ENCODE measurements at regions not wholly inside any gene's neighbourhood (a gene's known extent, or its start where the extent isn't known, plus 50 kb on each side); places are given as distances from the start of the nearest gene placed in this dataset.

DNA sequence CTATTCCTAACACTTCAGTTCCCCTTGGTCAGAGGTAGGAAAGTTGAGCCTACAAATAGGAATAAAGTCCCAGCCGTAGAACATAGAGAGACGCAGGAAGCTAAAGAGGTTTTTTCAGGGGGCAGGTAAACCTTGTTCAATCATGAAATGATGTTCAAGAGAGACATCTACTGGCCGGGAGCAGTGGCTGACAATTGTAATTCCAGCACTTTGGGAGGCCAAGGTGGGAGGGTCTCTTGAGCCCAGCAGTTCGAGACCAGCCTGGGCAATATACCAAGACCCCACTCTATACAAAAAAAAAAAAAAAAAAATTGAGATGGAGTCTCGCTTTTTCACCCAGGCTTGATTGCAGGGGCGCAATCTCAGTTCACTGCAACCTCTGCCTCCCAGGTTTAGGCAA is 66.7 kb upstream of the DNAJC10 start:
- POLR2A ChIA-PET, result no interaction called here
- no peak overlapping the region for H3K27ac ChIP-seq (ENCODE audit: extremely low read depth, low read depth, low read length)
- CTCF ChIA-PET, result interaction anchor here (0.5 to 4.6 kb wide), 42 partner anchors 8 to 956 kb away, joined by 3 to 106 read pairs (median 4); no protein-coding TSS in a partner anchor
- H3K36me3 ChIP-seq (ENCODE audit: control insufficient read depth in 2 of 2, insufficient read depth in 1 of 2, low read length in 2 of 2), result no peaks in the 10 kb centered on the region
- H3K4me3 ChIP-seq (ENCODE audit: low read depth, low read length), result no peak overlapping the region
- no peaks in the 10 kb centered on the region for H3K4me1 ChIP-seq (ENCODE audit: control insufficient read depth, insufficient read depth, low read length)
- H3K9me3 ChIP-seq (ENCODE audit: control insufficient read depth, insufficient read depth, low read depth, low read length), result no peaks in the 10 kb centered on the region
- TF ChIP-seq YY2 (tag by site-specific recombination; IDR thresholded peaks at IDR 0.05) (no peak), ZNF560 (tag by site-specific recombination; IDR thresholded peaks at IDR 0.05; ENCODE audit: borderline replicate concordance) (no peak), ZEB2 (tag by site-specific recombination; IDR thresholded peaks at IDR 0.05) (no peak), ZNF707 (tag by site-specific recombination; IDR thresholded peaks at IDR 0.05) (no peak), SCRT1 (tag by site-specific recombination; IDR thresholded peaks at IDR 0.05; ENCODE audit: borderline replicate concordance) (no peak), GLIS1 (tag by site-specific recombination; IDR thresholded peaks at IDR 0.05) (0 out of 2 replicates have a peak, but pooled peaks have one; percentile 6), ZBTB8A (tag by site-specific recombination; IDR thresholded peaks at IDR 0.05) (no peak), GLIS2 (tag by site-specific recombination; IDR thresholded peaks at IDR 0.05) (0 out of 2 replicates have a peak, but pooled peaks have one; percentile 16), ZBTB17 (tag by site-specific recombination; IDR thresholded peaks at IDR 0.05) (no peak), ZNF426 (tag by site-specific recombination; IDR thresholded peaks at IDR 0.05) (no peak), ZFP3 (tag by site-specific recombination; IDR thresholded peaks at IDR 0.05; ENCODE audit: low read depth) (no peak), ZNF677 (tag by site-specific recombination; IDR thresholded peaks at IDR 0.05) (no peak), ZNF324 (tag by site-specific recombination; IDR thresholded peaks at IDR 0.05) (no peak), ZNF792 (tag by site-specific recombination; IDR thresholded peaks at IDR 0.05) (no peak), ZBTB48 (tag by site-specific recombination; IDR thresholded peaks at IDR 0.05) (no peak), ZNF664 (tag by site-specific recombination; IDR thresholded peaks at IDR 0.05) (no peak), ZNF548 (tag by site-specific recombination; IDR thresholded peaks at IDR 0.05) (no peak), ZNF654 (tag by site-specific recombination; IDR thresholded peaks at IDR 0.05; ENCODE audit: low read depth) (peak; percentile 88), ZNF335 (tag by site-specific recombination; conservative IDR thresholded peaks at IDR 0.05) (no peak), EGR2 (tag by site-specific recombination; IDR thresholded peaks at IDR 0.05; ENCODE audit: low read depth) (no peak), RBAK (tag by site-specific recombination; IDR thresholded peaks at IDR 0.05) (no peak), MZF1 (tag by site-specific recombination; IDR thresholded peaks at IDR 0.05; ENCODE audit: borderline replicate concordance) (no peak), GLI2 (tag by site-specific recombination; IDR thresholded peaks at IDR 0.05; ENCODE audit: borderline replicate concordance, low read depth) (no peak), ZSCAN23 (tag by site-specific recombination; IDR thresholded peaks at IDR 0.05) (no peak)
- TF ChIP-seq, protein P1, sequence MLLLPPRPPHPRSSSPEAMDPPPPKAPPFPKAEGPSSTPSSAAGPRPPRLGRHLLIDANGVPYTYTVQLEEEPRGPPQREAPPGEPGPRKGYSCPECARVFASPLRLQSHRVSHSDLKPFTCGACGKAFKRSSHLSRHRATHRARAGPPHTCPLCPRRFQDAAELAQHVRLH (tag by site-specific recombination; IDR thresholded peaks at IDR 0.05), result 0 out of 2 replicates have a peak, but pooled peaks have one; percentile 38
- TF ChIP-seq, protein P2, sequence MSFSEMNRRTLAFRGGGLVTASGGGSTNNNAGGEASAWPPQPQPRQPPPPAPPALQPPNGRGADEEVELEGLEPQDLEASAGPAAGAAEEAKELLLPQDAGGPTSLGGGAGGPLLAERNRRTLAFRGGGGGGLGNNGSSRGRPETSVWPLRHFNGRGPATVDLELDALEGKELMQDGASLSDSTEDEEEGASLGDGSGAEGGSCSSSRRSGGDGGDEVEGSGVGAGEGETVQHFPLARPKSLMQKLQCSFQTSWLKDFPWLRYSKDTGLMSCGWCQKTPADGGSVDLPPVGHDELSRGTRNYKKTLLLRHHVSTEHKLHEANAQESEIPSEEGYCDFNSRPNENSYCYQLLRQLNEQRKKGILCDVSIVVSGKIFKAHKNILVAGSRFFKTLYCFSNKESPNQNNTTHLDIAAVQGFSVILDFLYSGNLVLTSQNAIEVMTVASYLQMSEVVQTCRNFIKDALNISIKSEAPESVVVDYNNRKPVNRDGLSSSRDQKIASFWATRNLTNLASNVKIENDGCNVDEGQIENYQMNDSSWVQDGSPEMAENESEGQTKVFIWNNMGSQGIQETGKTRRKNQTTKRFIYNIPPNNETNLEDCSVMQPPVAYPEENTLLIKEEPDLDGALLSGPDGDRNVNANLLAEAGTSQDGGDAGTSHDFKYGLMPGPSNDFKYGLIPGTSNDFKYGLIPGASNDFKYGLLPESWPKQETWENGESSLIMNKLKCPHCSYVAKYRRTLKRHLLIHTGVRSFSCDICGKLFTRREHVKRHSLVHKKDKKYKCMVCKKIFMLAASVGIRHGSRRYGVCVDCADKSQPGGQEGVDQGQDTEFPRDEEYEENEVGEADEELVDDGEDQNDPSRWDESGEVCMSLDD (tag by site-specific recombination; IDR thresholded peaks at IDR 0.05), result no peak
- TF ChIP-seq, protein P3, sequence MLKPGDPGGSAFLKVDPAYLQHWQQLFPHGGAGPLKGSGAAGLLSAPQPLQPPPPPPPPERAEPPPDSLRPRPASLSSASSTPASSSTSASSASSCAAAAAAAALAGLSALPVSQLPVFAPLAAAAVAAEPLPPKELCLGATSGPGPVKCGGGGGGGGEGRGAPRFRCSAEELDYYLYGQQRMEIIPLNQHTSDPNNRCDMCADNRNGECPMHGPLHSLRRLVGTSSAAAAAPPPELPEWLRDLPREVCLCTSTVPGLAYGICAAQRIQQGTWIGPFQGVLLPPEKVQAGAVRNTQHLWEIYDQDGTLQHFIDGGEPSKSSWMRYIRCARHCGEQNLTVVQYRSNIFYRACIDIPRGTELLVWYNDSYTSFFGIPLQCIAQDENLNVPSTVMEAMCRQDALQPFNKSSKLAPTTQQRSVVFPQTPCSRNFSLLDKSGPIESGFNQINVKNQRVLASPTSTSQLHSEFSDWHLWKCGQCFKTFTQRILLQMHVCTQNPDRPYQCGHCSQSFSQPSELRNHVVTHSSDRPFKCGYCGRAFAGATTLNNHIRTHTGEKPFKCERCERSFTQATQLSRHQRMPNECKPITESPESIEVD (tag by site-specific recombination; IDR thresholded peaks at IDR 0.05), result no peak
- TF ChIP-seq, protein P4, sequence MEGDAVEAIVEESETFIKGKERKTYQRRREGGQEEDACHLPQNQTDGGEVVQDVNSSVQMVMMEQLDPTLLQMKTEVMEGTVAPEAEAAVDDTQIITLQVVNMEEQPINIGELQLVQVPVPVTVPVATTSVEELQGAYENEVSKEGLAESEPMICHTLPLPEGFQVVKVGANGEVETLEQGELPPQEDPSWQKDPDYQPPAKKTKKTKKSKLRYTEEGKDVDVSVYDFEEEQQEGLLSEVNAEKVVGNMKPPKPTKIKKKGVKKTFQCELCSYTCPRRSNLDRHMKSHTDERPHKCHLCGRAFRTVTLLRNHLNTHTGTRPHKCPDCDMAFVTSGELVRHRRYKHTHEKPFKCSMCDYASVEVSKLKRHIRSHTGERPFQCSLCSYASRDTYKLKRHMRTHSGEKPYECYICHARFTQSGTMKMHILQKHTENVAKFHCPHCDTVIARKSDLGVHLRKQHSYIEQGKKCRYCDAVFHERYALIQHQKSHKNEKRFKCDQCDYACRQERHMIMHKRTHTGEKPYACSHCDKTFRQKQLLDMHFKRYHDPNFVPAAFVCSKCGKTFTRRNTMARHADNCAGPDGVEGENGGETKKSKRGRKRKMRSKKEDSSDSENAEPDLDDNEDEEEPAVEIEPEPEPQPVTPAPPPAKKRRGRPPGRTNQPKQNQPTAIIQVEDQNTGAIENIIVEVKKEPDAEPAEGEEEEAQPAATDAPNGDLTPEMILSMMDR (tag by site-specific recombination; IDR thresholded peaks at IDR 0.05), result peak; percentile 57; the same call in 1 of the 2 replicates
- TF ChIP-seq, protein P5, sequence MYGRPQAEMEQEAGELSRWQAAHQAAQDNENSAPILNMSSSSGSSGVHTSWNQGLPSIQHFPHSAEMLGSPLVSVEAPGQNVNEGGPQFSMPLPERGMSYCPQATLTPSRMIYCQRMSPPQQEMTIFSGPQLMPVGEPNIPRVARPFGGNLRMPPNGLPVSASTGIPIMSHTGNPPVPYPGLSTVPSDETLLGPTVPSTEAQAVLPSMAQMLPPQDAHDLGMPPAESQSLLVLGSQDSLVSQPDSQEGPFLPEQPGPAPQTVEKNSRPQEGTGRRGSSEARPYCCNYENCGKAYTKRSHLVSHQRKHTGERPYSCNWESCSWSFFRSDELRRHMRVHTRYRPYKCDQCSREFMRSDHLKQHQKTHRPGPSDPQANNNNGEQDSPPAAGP (tag by site-specific recombination; IDR thresholded peaks at IDR 0.05), result no peak
- TF ChIP-seq, protein P6, sequence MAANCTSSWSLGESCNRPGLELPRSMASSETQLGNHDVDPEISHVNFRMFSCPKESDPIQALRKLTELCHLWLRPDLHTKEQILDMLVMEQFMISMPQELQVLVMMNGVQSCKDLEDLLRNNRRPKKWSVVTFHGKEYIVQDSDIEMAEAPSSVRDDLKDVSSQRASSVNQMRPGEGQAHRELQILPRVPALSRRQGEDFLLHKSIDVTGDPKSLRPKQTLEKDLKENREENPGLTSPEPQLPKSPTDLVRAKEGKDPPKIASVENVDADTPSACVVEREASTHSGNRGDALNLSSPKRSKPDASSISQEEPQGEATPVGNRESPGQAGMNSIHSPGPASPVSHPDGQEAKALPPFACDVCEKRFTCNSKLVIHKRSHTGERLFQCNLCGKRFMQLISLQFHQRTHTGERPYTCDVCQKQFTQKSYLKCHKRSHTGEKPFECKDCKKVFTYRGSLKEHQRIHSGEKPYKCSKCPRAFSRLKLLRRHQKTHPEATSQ (tag by site-specific recombination; IDR thresholded peaks at IDR 0.05), result no peak

Data from HEK293 (cell line).